ENCODE measurements at regions not wholly inside any gene's neighbourhood (a gene's known extent, or its start where the extent isn't known, plus 50 kb on each side); places are given as distances from the start of the nearest gene placed in this dataset.

- H3K9me3 Mint-ChIP-seq, result no peaks in the 10 kb centered on the region
- H3K4me3 Mint-ChIP-seq, result no peak overlapping the region
- ChIA-PET POLR2A (no interaction called here), CTCF (interaction anchor here in 1 of 2 donors (0.9 kb wide), 1 partner anchor 9 kb away, joined by 5 read pairs; no protein-coding TSS in a partner anchor)
- ATAC-seq (replicated peaks in 1 of 4) (no peak), DNase-seq (no peak)
- 80% methylated on average over 1 of the region's 4 CpGs for WGBS (ENCODE audit: insufficient coverage)
- H3K27me3 Mint-ChIP-seq, result peaks cover 7 to 11% of the 10 kb centered on the region in 2 donors
- peaks cover 0 to 15% of the 10 kb centered on the region in 2 experiments for H3K27me3 ChIP-seq (replicated peaks in 1 of 2; ENCODE audit: control insufficient read depth in 2 of 2, extremely low read depth in 1 of 2, insufficient read depth in 2 of 2, low read length in 1 of 2)
- no peak overlapping the region for H3K27ac Mint-ChIP-seq
- no peaks in the 10 kb centered on the region for H3K36me3 Mint-ChIP-seq
- H3K4me3 ChIP-seq (ENCODE audit: control insufficient read depth in 1 of 2, extremely low read depth in 1 of 2, low read length in 1 of 2), result no peak overlapping the region
- no peaks in the 10 kb centered on the region for H3K4me1 ChIP-seq (ENCODE audit: control insufficient read depth in 1 of 2, extremely low read depth in 1 of 2, insufficient read depth in 2 of 2, low read length in 2 of 2)
- no peak overlapping the region for H3K27ac ChIP-seq (ENCODE audit: low read length)
- no peaks in the 10 kb centered on the region for H3K9me3 ChIP-seq
- no peaks in the 10 kb centered on the region for H3K36me3 ChIP-seq (ENCODE audit: control insufficient read depth in 2 of 2, extremely low read depth in 1 of 2, insufficient read depth in 1 of 2, low read length in 1 of 2)
- no peaks in the 10 kb centered on the region for H3K4me1 Mint-ChIP-seq
These were observed 161.2 kb upstream of the NAV2 start for GRCh38 chr11:19551457-19551856.

GRCh38 chr11:19547044-19547443, 165.6 kb upstream of the NAV2 start:
- WGBS (ENCODE audit: insufficient coverage), result 81% methylated on average over 3 of the region's 3 CpGs

GRCh38 chr11:19546325-19546724, 166.3 kb upstream of the NAV2 start:
- no peaks in the 10 kb centered on the region for H3K36me3 ChIP-seq (ENCODE audit: control insufficient read depth in 2 of 2, extremely low read depth in 1 of 2, insufficient read depth in 1 of 2, low read length in 1 of 2)
- POLR2A ChIA-PET, result no interaction called here
- Mint-ChIP-seq H3K27ac (no peak overlapping the region), H3K4me3 (no peak overlapping the region), H3K27me3 (peaks cover 8 to 13% of the 10 kb centered on the region in 2 donors), H3K4me1 (no peaks in the 10 kb centered on the region), H3K36me3 (no peaks in the 10 kb centered on the region), H3K9me3 (no peaks in the 10 kb centered on the region)
- ATAC-seq (replicated peaks in 1 of 4), result no peak
- no CpG with 5 or more reads among the region's 5 CpGs for WGBS (ENCODE audit: insufficient coverage)
- H3K4me3 ChIP-seq (ENCODE audit: control insufficient read depth in 1 of 2, extremely low read depth in 1 of 2, low read length in 1 of 2), result no peak overlapping the region
- DNase-seq, result no peak
- H3K9me3 ChIP-seq, result no peaks in the 10 kb centered on the region
- peaks cover 0 to 10% of the 10 kb centered on the region in 2 experiments for H3K27me3 ChIP-seq (replicated peaks in 1 of 2; ENCODE audit: control insufficient read depth in 2 of 2, extremely low read depth in 1 of 2, insufficient read depth in 2 of 2, low read length in 1 of 2)
- CTCF ChIA-PET, result interaction anchor here in 1 of 2 donors (0.9 kb wide), 1 partner anchor 14 kb away, joined by 3 read pairs; no protein-coding TSS in a partner anchor
- no peaks in the 10 kb centered on the region for H3K4me1 ChIP-seq (ENCODE audit: control insufficient read depth in 1 of 2, extremely low read depth in 1 of 2, insufficient read depth in 2 of 2, low read length in 2 of 2)
- no peak overlapping the region for H3K27ac ChIP-seq (ENCODE audit: low read length)

More at GRCh38 chr11:19547044-19547443, 165.6 kb upstream of the NAV2 start:
- H3K9me3 Mint-ChIP-seq, result no peaks in the 10 kb centered on the region
- Histone ChIP-seq H3K4me3 (ENCODE audit: control insufficient read depth in 1 of 2, extremely low read depth in 1 of 2, low read length in 1 of 2) (no peak overlapping the region), H3K27ac (ENCODE audit: low read length) (no peak overlapping the region), H3K9me3 (no peaks in the 10 kb centered on the region), H3K27me3 (replicated peaks in 1 of 2; ENCODE audit: control insufficient read depth in 2 of 2, extremely low read depth in 1 of 2, insufficient read depth in 2 of 2, low read length in 1 of 2) (peaks cover 0 to 10% of the 10 kb centered on the region in 2 experiments), H3K4me1 (ENCODE audit: control insufficient read depth in 1 of 2, extremely low read depth in 1 of 2, insufficient read depth in 2 of 2, low read length in 2 of 2) (no peaks in the 10 kb centered on the region), H3K36me3 (ENCODE audit: control insufficient read depth in 2 of 2, extremely low read depth in 1 of 2, insufficient read depth in 1 of 2, low read length in 1 of 2) (no peaks in the 10 kb centered on the region)
- ChIA-PET POLR2A (no interaction called here), CTCF (interaction anchor here (0.6 to 1.4 kb wide), 3 partner anchors 13 to 471 kb away, joined by 3 read pairs; no protein-coding TSS in a partner anchor)
- DNase-seq, result no peak
- no peaks in the 10 kb centered on the region for H3K4me1 Mint-ChIP-seq
- peaks cover 11 to 16% of the 10 kb centered on the region in 2 donors for H3K27me3 Mint-ChIP-seq
- no peak for ATAC-seq (replicated peaks in 1 of 4)
- H3K27ac Mint-ChIP-seq, result no peak overlapping the region
- no peaks in the 10 kb centered on the region for H3K36me3 Mint-ChIP-seq
- H3K4me3 Mint-ChIP-seq, result no peak overlapping the region

- CTCF ChIA-PET, result no interaction called here
These were observed 171.1 kb upstream of the NAV2 start for GRCh38 chr11:19541521-19542049.

GRCh38 chr11:19539861-19540260, 172.8 kb upstream of the NAV2 start:
- ChIA-PET POLR2A (no interaction called here), CTCF (interaction anchor here in 1 of 2 donors (0.7 to 0.8 kb wide), 3 partner anchors 13 to 459 kb away, joined by 3 read pairs; no protein-coding TSS in a partner anchor)
- no peaks in the 10 kb centered on the region for H3K4me1 ChIP-seq (ENCODE audit: control insufficient read depth in 1 of 2, extremely low read depth in 1 of 2, insufficient read depth in 2 of 2, low read length in 2 of 2)
- Mint-ChIP-seq H3K27ac (no peak overlapping the region), H3K4me1 (no peaks in the 10 kb centered on the region), H3K27me3 (peaks cover 5 to 21% of the 10 kb centered on the region in 2 donors), H3K4me3 (no peak overlapping the region), H3K9me3 (no peaks in the 10 kb centered on the region), H3K36me3 (no peaks in the 10 kb centered on the region)
- H3K4me3 ChIP-seq (ENCODE audit: control insufficient read depth in 1 of 2, extremely low read depth in 1 of 2, low read length in 1 of 2), result no peak overlapping the region
- no peak overlapping the region for H3K27ac ChIP-seq (ENCODE audit: low read length)
- no peaks in the 10 kb centered on the region for H3K9me3 ChIP-seq
- H3K27me3 ChIP-seq (replicated peaks in 1 of 2; ENCODE audit: control insufficient read depth in 2 of 2, extremely low read depth in 1 of 2, insufficient read depth in 2 of 2, low read length in 1 of 2), result peaks cover 0 to 5% of the 10 kb centered on the region in 2 experiments
- ATAC-seq (replicated peaks in 1 of 4), result no peak
- 50% methylated on average over 4 of the region's 6 CpGs for WGBS (ENCODE audit: insufficient coverage)
- H3K36me3 ChIP-seq (ENCODE audit: control insufficient read depth in 2 of 2, extremely low read depth in 1 of 2, insufficient read depth in 1 of 2, low read length in 1 of 2), result no peaks in the 10 kb centered on the region
- DNase-seq, result no peak

More at GRCh38 chr11:19541521-19542049, 171.1 kb upstream of the NAV2 start:
- ATAC-seq (replicated peaks in 1 of 4) (no peak), DNase-seq (no peak)
- H3K4me3 ChIP-seq (ENCODE audit: control insufficient read depth in 1 of 2, extremely low read depth in 1 of 2, low read length in 1 of 2), result no peak overlapping the region
- H3K27me3 Mint-ChIP-seq, result peaks cover 3 to 21% of the 10 kb centered on the region in 2 donors
- no peaks in the 10 kb centered on the region for H3K9me3 Mint-ChIP-seq
- POLR2A ChIA-PET, result no interaction called here
- no peaks in the 10 kb centered on the region for H3K4me1 ChIP-seq (ENCODE audit: control insufficient read depth in 1 of 2, extremely low read depth in 1 of 2, insufficient read depth in 2 of 2, low read length in 2 of 2)
- no peaks in the 10 kb centered on the region for H3K36me3 Mint-ChIP-seq
- H3K36me3 ChIP-seq (ENCODE audit: control insufficient read depth in 2 of 2, extremely low read depth in 1 of 2, insufficient read depth in 1 of 2, low read length in 1 of 2), result no peaks in the 10 kb centered on the region
- 78% methylated on average over 3 of the region's 3 CpGs for WGBS (ENCODE audit: insufficient coverage)
- no peaks in the 10 kb centered on the region for H3K9me3 ChIP-seq
- H3K4me3 Mint-ChIP-seq, result no peak overlapping the region
- H3K27ac Mint-ChIP-seq, result no peak overlapping the region
- no peak overlapping the region for H3K27ac ChIP-seq (ENCODE audit: low read length)
- H3K4me1 Mint-ChIP-seq, result no peaks in the 10 kb centered on the region
- peaks cover 0 to 5% of the 10 kb centered on the region in 2 experiments for H3K27me3 ChIP-seq (replicated peaks in 1 of 2; ENCODE audit: control insufficient read depth in 2 of 2, extremely low read depth in 1 of 2, insufficient read depth in 2 of 2, low read length in 1 of 2)

- H3K4me3 Mint-ChIP-seq, result no peak overlapping the region
- DNase-seq, result no peak
- no peaks in the 10 kb centered on the region for H3K9me3 Mint-ChIP-seq
- 78% methylated on average over 1 of the region's 3 CpGs for WGBS (ENCODE audit: insufficient coverage)
- H3K9me3 ChIP-seq, result no peaks in the 10 kb centered on the region
- H3K4me1 ChIP-seq (ENCODE audit: control insufficient read depth in 1 of 2, extremely low read depth in 1 of 2, insufficient read depth in 2 of 2, low read length in 2 of 2), result no peaks in the 10 kb centered on the region
- peaks cover 6 to 12% of the 10 kb centered on the region in 2 donors for H3K27me3 Mint-ChIP-seq
- ATAC-seq (replicated peaks in 1 of 4), result no peak
- H3K27ac ChIP-seq (ENCODE audit: low read length), result no peak overlapping the region
- peaks cover 0 to 5% of the 10 kb centered on the region in 2 experiments for H3K27me3 ChIP-seq (replicated peaks in 1 of 2; ENCODE audit: control insufficient read depth in 2 of 2, extremely low read depth in 1 of 2, insufficient read depth in 2 of 2, low read length in 1 of 2)
- POLR2A ChIA-PET, result no interaction called here
- no peak overlapping the region for H3K27ac Mint-ChIP-seq
- no peak overlapping the region for H3K4me3 ChIP-seq (ENCODE audit: control insufficient read depth in 1 of 2, extremely low read depth in 1 of 2, low read length in 1 of 2)
- CTCF ChIA-PET, result no interaction called here
- H3K36me3 Mint-ChIP-seq, result no peaks in the 10 kb centered on the region
- H3K36me3 ChIP-seq (ENCODE audit: control insufficient read depth in 2 of 2, extremely low read depth in 1 of 2, insufficient read depth in 1 of 2, low read length in 1 of 2), result no peaks in the 10 kb centered on the region
- no peaks in the 10 kb centered on the region for H3K4me1 Mint-ChIP-seq
These were observed 174.7 kb upstream of the NAV2 start for GRCh38 chr11:19537803-19538453.
